ENCODE measurements at regions not wholly inside any gene's neighbourhood (a gene's known extent, or its start where the extent isn't known, plus 50 kb on each side); places are given as distances from the start of the nearest gene placed in this dataset.

DNA sequence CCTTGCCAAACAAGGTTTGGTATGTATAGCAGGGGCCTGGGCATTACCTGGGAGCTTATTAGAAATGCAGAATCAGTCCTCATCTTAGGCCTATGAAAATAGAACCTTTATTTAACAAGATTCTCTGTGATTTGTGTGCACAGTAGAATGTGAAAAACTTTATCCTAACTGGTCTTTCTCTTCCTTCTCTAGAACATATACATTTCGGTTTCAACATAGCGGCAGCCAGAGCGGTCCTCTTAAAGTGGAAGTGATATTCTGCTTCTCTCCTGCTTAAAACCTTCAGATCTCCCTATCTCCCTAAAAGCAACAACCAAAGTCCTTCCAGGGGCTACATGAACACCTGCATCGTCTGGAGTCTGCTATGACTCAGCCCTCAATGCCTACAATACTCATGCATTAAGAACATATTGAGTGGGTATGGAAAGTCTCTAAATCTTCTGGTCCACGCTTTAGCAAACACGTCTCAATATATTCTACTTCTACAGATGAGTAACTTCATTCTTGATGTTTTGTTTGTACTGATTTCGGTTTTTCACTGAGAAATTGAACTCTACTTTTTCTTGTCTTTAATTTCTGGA lies 84.5 kb downstream of the SPRY2 start:
- TF ChIP-seq, protein P1, sequence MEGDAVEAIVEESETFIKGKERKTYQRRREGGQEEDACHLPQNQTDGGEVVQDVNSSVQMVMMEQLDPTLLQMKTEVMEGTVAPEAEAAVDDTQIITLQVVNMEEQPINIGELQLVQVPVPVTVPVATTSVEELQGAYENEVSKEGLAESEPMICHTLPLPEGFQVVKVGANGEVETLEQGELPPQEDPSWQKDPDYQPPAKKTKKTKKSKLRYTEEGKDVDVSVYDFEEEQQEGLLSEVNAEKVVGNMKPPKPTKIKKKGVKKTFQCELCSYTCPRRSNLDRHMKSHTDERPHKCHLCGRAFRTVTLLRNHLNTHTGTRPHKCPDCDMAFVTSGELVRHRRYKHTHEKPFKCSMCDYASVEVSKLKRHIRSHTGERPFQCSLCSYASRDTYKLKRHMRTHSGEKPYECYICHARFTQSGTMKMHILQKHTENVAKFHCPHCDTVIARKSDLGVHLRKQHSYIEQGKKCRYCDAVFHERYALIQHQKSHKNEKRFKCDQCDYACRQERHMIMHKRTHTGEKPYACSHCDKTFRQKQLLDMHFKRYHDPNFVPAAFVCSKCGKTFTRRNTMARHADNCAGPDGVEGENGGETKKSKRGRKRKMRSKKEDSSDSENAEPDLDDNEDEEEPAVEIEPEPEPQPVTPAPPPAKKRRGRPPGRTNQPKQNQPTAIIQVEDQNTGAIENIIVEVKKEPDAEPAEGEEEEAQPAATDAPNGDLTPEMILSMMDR (IDR thresholded peaks at IDR 0.05) = no peak
- TF ChIP-seq POLR2A (IDR thresholded peaks at IDR 0.05) = no peak
- no peak for TF ChIP-seq EP300 (IDR thresholded peaks at IDR 0.05)
- Histone ChIP-seq H3K4me3 (no peak overlapping the region), H3K27ac (no peak overlapping the region), H3K27me3 (no peaks in the 10 kb centered on the region), H3K4me1 (ENCODE audit: insufficient read depth) (no peaks in the 10 kb centered on the region), H3K9me3 (peaks cover 0 to 2% of the 10 kb centered on the region in 2 donors), H3K36me3 (no peaks in the 10 kb centered on the region)
- 86 to 93% (median 90%) methylated on average over 7 of the region's 7 CpGs for WGBS, 3 donors
- DNase-seq = no peak
- intact Hi-C loops (cut with DNase I) = no loop called here

DNA sequence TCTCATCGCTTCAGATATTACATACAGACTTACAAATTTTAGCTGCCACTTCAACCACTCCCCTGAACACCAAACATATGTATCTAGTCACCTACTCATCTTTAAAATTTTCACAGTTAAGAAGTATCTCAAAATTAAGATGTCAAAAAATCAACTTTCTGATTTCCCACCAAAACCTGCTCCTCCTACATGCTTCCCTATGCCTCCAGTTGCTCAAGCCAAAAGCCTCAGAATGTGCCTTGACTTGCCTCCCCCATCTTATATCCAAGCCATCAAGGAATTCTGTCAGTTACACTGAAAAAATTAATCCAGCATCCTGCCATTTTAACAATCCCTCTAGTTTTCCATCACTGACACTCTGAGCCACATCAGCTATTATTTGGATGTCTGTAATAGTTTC lies 85.0 kb downstream of the SPRY2 start:
- Histone ChIP-seq H3K9me3 (peaks cover 0 to 2% of the 10 kb centered on the region in 2 donors), H3K27me3 (no peaks in the 10 kb centered on the region), H3K4me3 (no peak overlapping the region), H3K36me3 (no peaks in the 10 kb centered on the region), H3K4me1 (ENCODE audit: insufficient read depth) (no peaks in the 10 kb centered on the region), H3K27ac (no peak overlapping the region)
- no peak for DNase-seq
- TF ChIP-seq, protein P1 (IDR thresholded peaks at IDR 0.05) = no peak
- TF ChIP-seq POLR2A (IDR thresholded peaks at IDR 0.05) (no peak), EP300 (IDR thresholded peaks at IDR 0.05) (no peak)
- 90 to 98% (median 98%) methylated on average over 1 of the region's 1 CpG for WGBS, 3 donors
- intact Hi-C loops (cut with DNase I) = no loop called here

GRCh38 chr13:80251403-80251802 lies 89.5 kb downstream of the SPRY2 start:
- Histone ChIP-seq H3K27me3 (no peaks in the 10 kb centered on the region), H3K4me1 (ENCODE audit: insufficient read depth) (no peaks in the 10 kb centered on the region), H3K27ac (no peak overlapping the region), H3K9me3 (no peaks in the 10 kb centered on the region), H3K4me3 (no peak overlapping the region), H3K36me3 (no peaks in the 10 kb centered on the region)
- 50 to 54% (median 51%) methylated on average over 2 of the region's 2 CpGs for WGBS, 3 donors
- TF ChIP-seq EP300 (IDR thresholded peaks at IDR 0.05) (no peak), POLR2A (IDR thresholded peaks at IDR 0.05) (no peak)
- TF ChIP-seq, protein P1 (IDR thresholded peaks at IDR 0.05) = no peak
- DNase-seq = no peak
- intact Hi-C loops (cut with DNase I) = no loop called here

- WGBS, 3 donors = 63 to 79% (median 75%) methylated on average over 7 of the region's 7 CpGs
- DNase-seq = no peak
- no peak overlapping the region for H3K4me3 ChIP-seq
- no peaks in the 10 kb centered on the region for H3K36me3 ChIP-seq
- H3K27me3 ChIP-seq = no peaks in the 10 kb centered on the region
- TF ChIP-seq, protein P1 (IDR thresholded peaks at IDR 0.05) = no peak
- no peak for TF ChIP-seq POLR2A (IDR thresholded peaks at IDR 0.05)
- TF ChIP-seq EP300 (IDR thresholded peaks at IDR 0.05) = no peak
- H3K9me3 ChIP-seq = no peaks in the 10 kb centered on the region
- intact Hi-C loops (cut with DNase I) = no loop called here
- H3K27ac ChIP-seq = no peak overlapping the region
- no peaks in the 10 kb centered on the region for H3K4me1 ChIP-seq (ENCODE audit: insufficient read depth)
Observed at GRCh38 chr13:80250213-80250810, 90.6 kb downstream of the SPRY2 start.

All from ovary (tissue), 7 donors.